AG04449 (cell line): ENCODE measurements at regions not wholly inside any gene's neighbourhood (a gene's known extent, or its start where the extent isn't known, plus 50 kb on each side); places are given as distances from the start of the nearest gene placed in this dataset.

Experiments used
- CTCF ChIA-PET: fragments of 350-600 bp; formaldehyde crosslinking; extraction: SDS; loops from one replicate; lab custom pipeline; 2021; ENCODE audit warnings: antibody characterized with exemption; lab: Yijun Ruan, JAX
- POLR2A ChIA-PET: fragments of 400-600, 350-600 bp; formaldehyde crosslinking; extraction: SDS; loops from one replicate; lab custom pipeline; 2020; ENCODE audit warnings: antibody characterized with exemption, inconsistent platforms; lab: Yijun Ruan, JAX
- DNase-seq: peaks from one replicate; pipeline ENCODE4 v3.0.0-alpha.2; 2010; ENCODE audit warnings: low read depth, low spot score
- H3K4me3 ChIP-seq: 2 replicates; pipeline ENCODE4 v1.5.1; 2011; ENCODE audit warnings: low read depth, mild to moderate bottlenecking, control low read depth, low read length
- TF ChIP-seq, protein P1 (sequence below): IDR thresholded peaks from one replicate; pipeline ENCODE4 v1.5.1; 2011; ENCODE audit warnings: mild to moderate bottlenecking, moderate library complexity, low read length, control low read depth, inconsistent platforms; ENCODE audit not compliant: insufficient read depth; ENCODE audit errors: missing control alignments

DNA sequence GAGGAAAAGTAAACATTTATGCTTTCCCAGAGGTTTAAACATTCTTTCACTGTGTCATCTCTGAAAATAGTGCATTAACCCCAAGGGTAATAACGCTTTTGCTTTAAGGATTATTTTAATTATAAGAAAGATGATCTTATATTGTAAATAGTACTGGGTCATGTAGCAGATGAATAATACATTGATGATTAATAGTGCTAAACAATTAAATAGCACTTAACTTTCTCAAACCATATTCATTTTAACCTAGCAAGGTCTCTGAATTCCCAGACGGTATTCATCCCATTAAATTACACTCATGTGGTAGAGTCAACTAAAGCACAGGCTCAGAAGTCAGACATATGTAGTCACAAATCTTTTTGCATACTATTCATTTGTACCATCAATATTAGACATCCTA lies 115.6 kb upstream of the FAR2 start:
- DNase-seq, result no peak
- CTCF ChIA-PET, result no interaction called here
- H3K4me3 ChIP-seq, result no peak overlapping the region
- TF ChIP-seq, protein P1, sequence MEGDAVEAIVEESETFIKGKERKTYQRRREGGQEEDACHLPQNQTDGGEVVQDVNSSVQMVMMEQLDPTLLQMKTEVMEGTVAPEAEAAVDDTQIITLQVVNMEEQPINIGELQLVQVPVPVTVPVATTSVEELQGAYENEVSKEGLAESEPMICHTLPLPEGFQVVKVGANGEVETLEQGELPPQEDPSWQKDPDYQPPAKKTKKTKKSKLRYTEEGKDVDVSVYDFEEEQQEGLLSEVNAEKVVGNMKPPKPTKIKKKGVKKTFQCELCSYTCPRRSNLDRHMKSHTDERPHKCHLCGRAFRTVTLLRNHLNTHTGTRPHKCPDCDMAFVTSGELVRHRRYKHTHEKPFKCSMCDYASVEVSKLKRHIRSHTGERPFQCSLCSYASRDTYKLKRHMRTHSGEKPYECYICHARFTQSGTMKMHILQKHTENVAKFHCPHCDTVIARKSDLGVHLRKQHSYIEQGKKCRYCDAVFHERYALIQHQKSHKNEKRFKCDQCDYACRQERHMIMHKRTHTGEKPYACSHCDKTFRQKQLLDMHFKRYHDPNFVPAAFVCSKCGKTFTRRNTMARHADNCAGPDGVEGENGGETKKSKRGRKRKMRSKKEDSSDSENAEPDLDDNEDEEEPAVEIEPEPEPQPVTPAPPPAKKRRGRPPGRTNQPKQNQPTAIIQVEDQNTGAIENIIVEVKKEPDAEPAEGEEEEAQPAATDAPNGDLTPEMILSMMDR, result no peak
- POLR2A ChIA-PET, result no interaction called here

DNA sequence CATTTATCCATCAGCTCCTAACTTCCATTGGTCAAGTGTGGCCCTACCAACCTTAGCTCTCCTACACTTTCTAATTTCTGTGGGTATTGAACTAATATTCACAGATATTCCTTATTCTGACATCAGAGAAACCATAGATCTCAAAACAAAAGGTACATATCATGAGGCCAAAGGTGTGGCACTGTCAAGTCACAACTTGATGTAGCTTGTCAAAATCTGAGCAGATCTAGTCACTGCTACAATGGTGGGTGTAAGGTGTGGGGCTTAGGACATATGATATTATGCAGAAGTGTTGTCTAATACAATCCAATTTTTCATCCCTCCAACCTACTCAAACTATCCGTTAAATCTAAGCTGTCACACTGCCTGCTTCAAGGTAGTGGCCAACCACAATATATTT lies 114.0 kb upstream of the FAR2 start:
- DNase-seq, result no peak
- ChIA-PET CTCF (no interaction called here), POLR2A (no interaction called here)
- H3K4me3 ChIP-seq, result no peak overlapping the region
- TF ChIP-seq, protein P1, result no peak

GRCh38 chr12:29039013-29039412 lies 110.1 kb upstream of the FAR2 start:
- ChIA-PET CTCF (interaction anchor here (0.9 kb wide), 1 partner anchor 12 kb away, joined by 4 read pairs; no protein-coding TSS in a partner anchor), POLR2A (no interaction called here)
- peak; percentile 85 for DNase-seq
- TF ChIP-seq, protein P1, result no peak
- H3K4me3 ChIP-seq, result no peak overlapping the region

GRCh38 chr12:29041621-29042020 lies 107.5 kb upstream of the FAR2 start:
- peak; percentile 59 for DNase-seq
- POLR2A ChIA-PET, result no interaction called here
- H3K4me3 ChIP-seq, result peak overlapping the region; percentile 13; the same call in 1 of the 2 replicates
- TF ChIP-seq, protein P1, result no peak
- CTCF ChIA-PET, result no interaction called here

DNA sequence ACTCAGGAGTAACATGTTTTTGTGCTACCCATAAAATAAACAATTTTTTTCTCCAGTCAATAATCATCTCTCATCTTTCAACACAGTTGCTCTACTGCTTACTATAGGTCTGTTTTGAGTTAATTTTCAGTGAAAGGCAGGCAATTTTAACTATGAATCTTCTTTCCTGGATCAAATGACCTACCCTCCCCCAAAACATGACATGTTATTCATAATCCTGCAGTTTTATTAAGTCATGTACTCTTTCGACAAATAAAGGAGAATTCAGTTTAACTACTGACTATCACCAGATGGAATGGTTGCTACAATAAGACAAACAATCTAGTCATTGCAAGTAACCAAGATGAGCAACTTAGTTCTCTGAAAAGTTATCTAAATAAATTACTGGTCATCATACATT lies 106.0 kb upstream of the FAR2 start:
- peak; percentile 50 for DNase-seq
- no peak overlapping the region for H3K4me3 ChIP-seq
- ChIA-PET CTCF (no interaction called here), POLR2A (no interaction called here)
- TF ChIP-seq, protein P1, result no peak

DNA sequence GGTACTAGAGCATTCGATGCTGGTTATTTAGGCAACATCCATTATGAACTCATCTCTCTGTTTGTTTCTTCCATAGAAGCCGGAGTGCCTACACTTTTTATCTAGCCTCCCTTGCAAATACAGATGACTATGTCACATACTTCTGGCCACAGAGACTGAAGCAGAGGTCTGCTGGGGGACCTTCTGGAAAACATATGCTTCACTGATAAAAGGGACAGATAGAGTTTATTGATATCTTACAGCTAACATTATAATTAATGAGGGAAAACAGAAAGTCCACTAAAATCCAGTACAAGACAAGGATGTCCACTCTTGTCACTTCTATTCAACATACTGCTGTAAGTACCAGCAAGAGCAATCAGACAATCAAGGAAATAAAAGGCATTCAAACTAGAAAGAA lies 104.3 kb upstream of the FAR2 start:
- DNase-seq, result no peak
- CTCF ChIA-PET, result interaction anchor here (1.0 to 1.3 kb wide), 2 partner anchors 10 to 29 kb away, joined by 3 read pairs; no protein-coding TSS in a partner anchor
- POLR2A ChIA-PET, result no interaction called here
- H3K4me3 ChIP-seq, result no peak overlapping the region
- TF ChIP-seq, protein P1, result no peak
